CD4-positive, alpha-beta memory T cell (primary cell): ENCODE measurements at regions not wholly inside any gene's neighbourhood (a gene's known extent, or its start where the extent isn't known, plus 50 kb on each side); places are given as distances from the start of the nearest gene placed in this dataset.
"Not testable (repeated sequence)": the region's sequence is repeated elsewhere in the genome, so short reads cannot be mapped to it uniquely, and the experiment has no call there.

Experiments used
- CTCF ChIA-PET: fragments of 350-600 bp; sonication (Branson Sonifier 250); formaldehyde crosslinking; loops from one replicate; lab custom pipeline; 2021; ENCODE audit warnings: inconsistent platforms; ENCODE audit not compliant: partially characterized antibody; lab: Charles Lee
- POLR2A ChIA-PET: fragments of 350-600 bp; sonication (Branson Sonifier 250); formaldehyde crosslinking; loops from one replicate; lab custom pipeline; 2021; ENCODE audit not compliant: partially characterized antibody; lab: Charles Lee
- DNase-seq, 5 donors: peaks; one replicate each; pipeline versions ENCODE4 v3.0.0 to v3.0.0-alpha.2; 2020 to 2022; ENCODE audit warnings: mixed read lengths in 1 of 5
- H3K27ac ChIP-seq: one replicate; pipeline ENCODE4 v1.7.0; 2013; ENCODE audit warnings: low read depth, low read length
- H3K27me3 ChIP-seq: 2 replicates; pipeline ENCODE4 v1.7.0; 2013; ENCODE audit warnings: mild to moderate bottlenecking, low read length, moderate library complexity; ENCODE audit not compliant: insufficient read depth
- H3K36me3 ChIP-seq: 2 replicates; pipeline ENCODE4 v1.7.0; 2013; ENCODE audit warnings: mild to moderate bottlenecking, low read length, moderate library complexity; ENCODE audit not compliant: insufficient read depth
- H3K4me1 ChIP-seq: 2 replicates; pipeline ENCODE4 v1.7.0; 2013; ENCODE audit warnings: mild to moderate bottlenecking, low read length, moderate library complexity; ENCODE audit not compliant: insufficient read depth
- H3K4me3 ChIP-seq, 2 donors: one replicate each; pipeline ENCODE4 v1.7.0; 2013; ENCODE audit warnings: low read length in 2 of 2, mild to moderate bottlenecking in 1 of 2
- H3K9me3 ChIP-seq, 2 donors: one replicate each; pipeline ENCODE4 v1.7.0; 2013; ENCODE audit warnings: low read length in 2 of 2, control low read depth in 1 of 2; ENCODE audit not compliant: control insufficient read depth in 1 of 2
- H3K27ac Mint-ChIP-seq, 7 donors: one replicate each; pipeline ENCODE4 v1.8.0; 2020 to 2021; ENCODE audit warnings: mixed read lengths in 7 of 7, mild to moderate bottlenecking in 6 of 7, inconsistent platforms in 3 of 7, moderate library complexity in 3 of 7
- H3K27me3 Mint-ChIP-seq, 2 donors: one replicate each; pipeline ENCODE4 v1.8.0; 2020 to 2021; ENCODE audit warnings: mixed read lengths in 2 of 2
- H3K36me3 Mint-ChIP-seq, 2 donors: one replicate each; pipeline ENCODE4 v1.8.0; 2020 to 2021; ENCODE audit warnings: mixed read lengths in 2 of 2, inconsistent platforms in 1 of 2, mild to moderate bottlenecking in 1 of 2
- H3K4me1 Mint-ChIP-seq, 4 donors: one replicate each; pipeline ENCODE4 v1.8.0; 2020 to 2021; ENCODE audit warnings: mixed read lengths in 4 of 4, mild to moderate bottlenecking in 1 of 4
- H3K4me3 Mint-ChIP-seq, 8 donors: one replicate each; pipeline ENCODE4 v1.8.0; 2020 to 2021; ENCODE audit warnings: mixed read lengths in 8 of 8, mild to moderate bottlenecking in 7 of 8, moderate library complexity in 6 of 8, inconsistent platforms in 3 of 8
- H3K9me3 Mint-ChIP-seq, 8 donors: one replicate each; pipeline ENCODE4 v1.8.0; 2020 to 2021; ENCODE audit warnings: mixed read lengths in 8 of 8, mild to moderate bottlenecking in 5 of 8, inconsistent platforms in 3 of 8, moderate library complexity in 1 of 8
- intact Hi-C: fragments of 100-400 bp; cut with micrococcal nuclease; formaldehyde crosslinking; loops from one replicate; pipeline ENCODE4 v1.15.1; 2023

DNA sequence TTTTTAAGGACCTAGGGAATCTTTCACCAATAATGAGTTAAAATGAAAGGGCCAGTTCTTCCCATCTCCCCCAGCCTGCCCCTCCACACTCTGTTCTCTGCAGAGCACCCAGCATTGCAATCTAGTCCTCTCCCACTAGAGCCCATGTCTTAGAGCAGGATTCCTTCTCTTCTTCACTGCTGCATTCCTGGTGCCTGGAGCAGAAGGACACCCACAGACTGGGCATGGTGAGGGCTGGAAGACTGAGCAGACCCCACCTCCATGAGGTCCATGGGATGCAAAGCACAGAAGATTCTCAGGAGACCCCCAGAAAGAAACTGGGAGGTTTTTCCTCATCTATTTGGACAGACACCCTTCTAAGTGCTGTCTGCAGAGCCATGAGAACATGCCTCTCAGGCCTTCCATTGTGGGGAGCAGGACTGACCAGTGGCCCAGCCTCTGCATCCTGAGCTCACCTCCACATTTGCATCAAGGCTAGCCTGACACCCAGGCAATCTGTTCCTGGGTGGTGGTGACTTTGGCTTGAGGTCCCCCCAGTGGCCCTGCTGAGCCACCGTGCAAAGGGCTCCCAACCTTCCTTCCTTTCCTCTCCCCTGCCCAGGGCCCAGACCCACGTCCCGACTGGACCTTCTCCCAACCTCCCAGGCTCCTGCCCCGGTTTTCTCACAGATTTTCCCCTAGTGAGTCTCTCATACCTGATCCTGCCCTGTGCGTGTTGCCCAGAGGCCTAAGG is 74.2 kb upstream of the ZNF469 start:
- H3K4me3 ChIP-seq = no peak overlapping the region
- no peak overlapping the region for H3K27ac Mint-ChIP-seq
- POLR2A ChIA-PET = no interaction called here
- no peaks in the 10 kb centered on the region for H3K4me1 Mint-ChIP-seq
- H3K27me3 ChIP-seq = no peaks in the 10 kb centered on the region
- H3K4me3 Mint-ChIP-seq = no peak overlapping the region
- no peaks in the 10 kb centered on the region for H3K9me3 ChIP-seq
- no peaks in the 10 kb centered on the region for H3K36me3 ChIP-seq
- H3K36me3 Mint-ChIP-seq = no peaks in the 10 kb centered on the region
- H3K4me1 ChIP-seq = no peaks in the 10 kb centered on the region
- CTCF ChIA-PET = no interaction called here
- H3K9me3 Mint-ChIP-seq = peaks cover 0 to 11% (median 8%) of the 10 kb centered on the region in 8 donors
- intact Hi-C loops = no loop called here
- H3K27ac ChIP-seq = no peak overlapping the region
- peaks cover 14% of the 10 kb centered on the region in 2 donors for H3K27me3 Mint-ChIP-seq
- no peak for DNase-seq

DNA sequence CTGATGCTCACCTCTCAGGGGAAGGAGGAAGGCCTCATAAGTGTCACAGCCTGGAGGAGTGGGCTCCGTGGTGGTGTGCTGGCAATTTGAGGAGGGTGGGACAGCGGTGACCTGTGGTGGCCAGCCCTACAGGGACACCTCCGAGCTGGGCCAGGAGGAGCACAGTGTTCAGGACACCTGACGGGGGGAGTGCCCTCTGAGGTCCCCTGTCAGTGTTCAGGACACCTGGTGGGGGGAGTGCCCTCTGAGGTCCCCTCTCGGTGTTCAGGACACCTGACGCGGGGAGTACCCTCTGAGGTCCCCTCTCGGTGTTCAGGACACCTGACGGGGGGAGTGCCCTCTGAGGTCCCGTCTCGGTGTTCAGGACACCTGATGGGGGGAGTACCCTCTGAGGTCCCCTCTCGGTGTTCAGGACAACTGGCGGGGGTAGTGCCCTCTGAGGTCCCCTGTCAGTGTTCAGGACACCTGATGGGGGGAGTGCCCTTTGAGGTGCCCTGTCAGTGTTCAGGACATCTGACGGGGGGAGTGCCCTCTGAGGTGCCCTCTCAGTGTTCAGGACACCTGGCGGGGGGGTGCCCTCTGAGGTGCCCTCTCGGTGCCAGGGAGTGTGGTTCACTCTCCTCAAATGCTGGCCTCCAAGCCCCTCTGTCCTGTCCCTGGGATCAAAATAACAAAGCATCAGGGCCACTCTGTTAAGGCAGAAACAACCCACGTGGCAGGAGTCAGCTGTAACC is 73.4 kb upstream of the ZNF469 start:
- CTCF ChIA-PET = no interaction called here
- Histone ChIP-seq H3K4me3 (no peak overlapping the region), H3K4me1 (no peaks in the 10 kb centered on the region), H3K27ac (no peak overlapping the region), H3K27me3 (no peaks in the 10 kb centered on the region), H3K36me3 (no peaks in the 10 kb centered on the region), H3K9me3 (no peaks in the 10 kb centered on the region)
- intact Hi-C loops = no loop called here
- DNase-seq = no peak
- peaks cover 0 to 11% (median 8%) of the 10 kb centered on the region in 8 donors for H3K9me3 Mint-ChIP-seq
- no peak overlapping the region for H3K27ac Mint-ChIP-seq
- POLR2A ChIA-PET = no interaction called here
- no peaks in the 10 kb centered on the region for H3K36me3 Mint-ChIP-seq
- H3K4me3 Mint-ChIP-seq = no peak overlapping the region
- H3K4me1 Mint-ChIP-seq = no peaks in the 10 kb centered on the region
- H3K27me3 Mint-ChIP-seq = peaks cover 13 to 14% of the 10 kb centered on the region in 2 donors

DNA sequence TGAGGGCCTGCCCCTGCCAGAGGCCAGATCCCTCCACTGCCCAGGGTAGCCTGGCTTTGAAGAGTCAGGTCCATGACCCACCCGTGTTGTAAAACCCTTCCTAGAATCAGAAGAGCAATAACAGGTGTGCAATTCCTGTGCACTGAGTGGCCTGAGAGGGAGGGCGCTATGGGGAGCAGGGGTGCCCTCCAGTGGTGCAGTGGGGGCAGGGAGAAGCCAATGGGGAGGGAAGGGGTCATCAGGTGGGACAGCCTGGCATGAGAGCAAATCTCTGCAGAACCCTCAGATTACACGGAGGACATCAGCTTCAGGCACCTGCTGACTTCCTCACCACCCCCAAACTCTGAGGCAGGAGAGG is 72.9 kb upstream of the ZNF469 start:
- H3K36me3 Mint-ChIP-seq = no peaks in the 10 kb centered on the region

DNA sequence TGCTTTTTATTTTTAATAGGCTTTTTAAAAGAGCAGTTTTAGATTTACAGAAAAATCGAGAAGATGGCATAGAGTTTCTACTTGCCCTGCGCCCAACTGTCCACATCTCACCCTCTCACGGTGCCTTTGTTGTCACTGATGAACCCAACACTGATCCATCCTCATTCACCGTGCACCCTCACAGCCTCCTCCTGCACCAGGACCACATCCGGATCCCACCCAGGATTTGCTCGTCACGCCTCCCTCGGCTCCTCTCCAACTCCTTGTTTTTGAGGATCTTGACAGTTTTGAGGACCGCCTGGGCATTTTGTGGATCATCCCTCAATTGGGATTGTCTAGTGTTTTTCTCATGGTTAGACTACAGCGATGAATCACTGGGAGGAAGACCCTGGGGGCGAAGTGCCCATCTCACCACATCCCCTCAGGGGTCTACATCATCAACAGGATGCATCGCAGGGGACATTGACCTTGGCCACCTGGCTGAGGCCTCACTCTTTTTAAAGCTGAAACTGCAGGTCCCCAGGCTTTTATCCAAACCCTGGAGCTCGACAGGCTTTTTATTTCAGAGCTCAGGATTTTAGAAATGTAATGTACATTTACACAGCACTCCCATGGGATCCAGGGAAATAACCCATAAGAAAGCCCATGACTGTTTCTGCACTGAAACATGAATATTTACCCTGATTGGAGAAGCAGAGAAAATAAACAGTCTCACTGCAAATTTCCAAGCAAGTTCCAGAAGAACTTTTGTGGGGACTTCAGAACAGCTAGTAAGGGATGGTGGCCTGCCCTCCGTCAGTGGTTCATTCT is 71.8 kb upstream of the ZNF469 start:
- ChIA-PET POLR2A (no interaction called here), CTCF (no interaction called here)
- DNase-seq = no peak
- H3K4me3 ChIP-seq = no peak overlapping the region
- H3K27me3 ChIP-seq = no peaks in the 10 kb centered on the region
- no peak overlapping the region for H3K27ac ChIP-seq
- Mint-ChIP-seq H3K4me1 (no peaks in the 10 kb centered on the region), H3K9me3 (peaks cover 0 to 11% (median 7%) of the 10 kb centered on the region in 8 donors), H3K27ac (no peak overlapping the region), H3K36me3 (no peaks in the 10 kb centered on the region), H3K4me3 (no peak overlapping the region), H3K27me3 (peaks cover 10 to 14% of the 10 kb centered on the region in 2 donors)
- no peaks in the 10 kb centered on the region for H3K36me3 ChIP-seq
- intact Hi-C loops = no loop called here
- H3K9me3 ChIP-seq = no peaks in the 10 kb centered on the region
- no peaks in the 10 kb centered on the region for H3K4me1 ChIP-seq

More for the DNA sequence above, 72.9 kb upstream of the ZNF469 start:
- H3K4me1 ChIP-seq = no peaks in the 10 kb centered on the region
- H3K4me3 Mint-ChIP-seq = no peak overlapping the region
- H3K4me3 ChIP-seq = no peak overlapping the region
- H3K4me1 Mint-ChIP-seq = no peaks in the 10 kb centered on the region
- intact Hi-C loops = no loop called here
- peaks cover 14% of the 10 kb centered on the region in 2 donors for H3K27me3 Mint-ChIP-seq
- no peak for DNase-seq
- no peaks in the 10 kb centered on the region for H3K36me3 ChIP-seq
- POLR2A ChIA-PET = no interaction called here
- H3K27me3 ChIP-seq = no peaks in the 10 kb centered on the region
- peaks cover 0 to 11% (median 8%) of the 10 kb centered on the region in 8 donors for H3K9me3 Mint-ChIP-seq
- no peak overlapping the region for H3K27ac ChIP-seq
- H3K9me3 ChIP-seq = no peaks in the 10 kb centered on the region
- CTCF ChIA-PET = no interaction called here
- H3K27ac Mint-ChIP-seq = no peak overlapping the region

- DNase-seq, POLR2A ChIA-PET, H3K4me1 Mint-ChIP-seq, H3K4me3 Mint-ChIP-seq, CTCF ChIA-PET, H3K36me3 ChIP-seq, H3K27ac ChIP-seq, H3K27me3 ChIP-seq, H3K4me1 ChIP-seq, H3K4me3 ChIP-seq, H3K27ac Mint-ChIP-seq, intact Hi-C loops, H3K9me3 ChIP-seq, H3K36me3 Mint-ChIP-seq: not testable (repeated sequence)
- peaks cover 10 to 17% of the 10 kb centered on the region in 2 donors for H3K27me3 Mint-ChIP-seq
- H3K9me3 Mint-ChIP-seq = peaks cover 0 to 11% (median 7%) of the 10 kb centered on the region in 8 donors
Measured at GRCh38 chr16:88311860-88312259, 70.9 kb upstream of the ZNF469 start.

GRCh38 chr16:88312732-88313131 is 70.0 kb upstream of the ZNF469 start:
- DNase-seq = no peak
- intact Hi-C loops = no loop called here
- Histone ChIP-seq H3K36me3 (no peaks in the 10 kb centered on the region), H3K4me1 (no peaks in the 10 kb centered on the region), H3K27me3 (no peaks in the 10 kb centered on the region), H3K9me3 (no peaks in the 10 kb centered on the region), H3K27ac (no peak overlapping the region), H3K4me3 (no peak overlapping the region)
- peaks cover 0 to 11% (median 7%) of the 10 kb centered on the region in 8 donors for H3K9me3 Mint-ChIP-seq
- H3K36me3 Mint-ChIP-seq = no peaks in the 10 kb centered on the region
- peaks cover 14 to 20% of the 10 kb centered on the region in 2 donors for H3K27me3 Mint-ChIP-seq
- ChIA-PET POLR2A (no interaction called here), CTCF (no interaction called here)
- no peaks in the 10 kb centered on the region for H3K4me1 Mint-ChIP-seq
- H3K4me3 Mint-ChIP-seq = no peak overlapping the region
- H3K27ac Mint-ChIP-seq = no peak overlapping the region

GRCh38 chr16:88314991-88315542 is 67.7 kb upstream of the ZNF469 start:
- POLR2A ChIA-PET = no interaction called here
- H3K27ac ChIP-seq = no peak overlapping the region
- Mint-ChIP-seq H3K27me3 (peaks cover 12 to 14% of the 10 kb centered on the region in 2 donors), H3K4me1 (no peaks in the 10 kb centered on the region), H3K4me3 (no peak overlapping the region), H3K27ac (no peak overlapping the region), H3K9me3 (peaks cover 0 to 11% (median 7%) of the 10 kb centered on the region in 8 donors), H3K36me3 (no peaks in the 10 kb centered on the region)
- H3K4me1 ChIP-seq = no peaks in the 10 kb centered on the region
- intact Hi-C loops = no loop called here
- CTCF ChIA-PET = no interaction called here
- DNase-seq = no peak
- H3K4me3 ChIP-seq = no peak overlapping the region
- no peaks in the 10 kb centered on the region for H3K36me3 ChIP-seq
- H3K27me3 ChIP-seq = no peaks in the 10 kb centered on the region
- H3K9me3 ChIP-seq = no peaks in the 10 kb centered on the region
